ENCODE measurements at regions not wholly inside any gene's neighbourhood (a gene's known extent, or its start where the extent isn't known, plus 50 kb on each side); places are given as distances from the start of the nearest gene placed in this dataset.

DNA sequence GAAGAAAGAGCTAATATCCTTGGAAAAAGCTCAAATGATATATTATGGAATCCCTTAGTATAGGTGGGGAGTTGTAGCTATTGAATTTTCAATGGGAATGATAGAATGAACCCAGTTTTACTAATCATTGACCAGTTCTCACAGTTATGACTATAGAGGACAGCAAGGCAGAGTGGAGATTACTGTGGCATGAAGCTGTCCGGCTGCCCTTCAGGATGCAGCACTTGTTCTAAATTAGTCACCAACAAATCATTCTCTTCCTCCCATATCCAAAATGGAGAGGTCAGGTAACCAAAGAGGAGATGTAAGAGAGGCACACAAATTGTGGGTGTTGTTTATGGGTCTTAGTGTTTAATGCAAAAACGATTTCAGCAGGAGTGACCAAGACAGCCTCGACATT lies 1490.0 kb upstream of the MIR17HG start:
- Histone ChIP-seq H3K27ac (ENCODE audit: low read depth in 1 of 2, low read length in 1 of 2) (no peak overlapping the region), H3K4me1 (ENCODE audit: control insufficient read depth in 2 of 2, insufficient read depth in 2 of 2, low read length in 2 of 2) (no peaks in the 10 kb centered on the region), H3K27me3 (ENCODE audit: control insufficient read depth in 2 of 2, insufficient read depth in 1 of 2, low read length in 1 of 2) (no peaks in the 10 kb centered on the region), H3K36me3 (ENCODE audit: control insufficient read depth in 2 of 2, insufficient read depth in 2 of 2, low read length in 1 of 2) (no peaks in the 10 kb centered on the region), H3K9me3 (ENCODE audit: control insufficient read depth in 2 of 2, insufficient read depth in 1 of 2, low read length in 1 of 2) (no peaks in the 10 kb centered on the region), H3K4me3 (ENCODE audit: low read length in 2 of 2) (no peak overlapping the region)
- DNase-seq (ENCODE audit: low read depth in 6 of 9, low spot score in 9 of 9): no peak
- 93% methylated on average over 3 of the region's 3 CpGs for WGBS

GRCh38 chr13:89862011-89862690 lies 1485.3 kb upstream of the MIR17HG start:
- H3K4me3 ChIP-seq (ENCODE audit: low read length in 2 of 2): no peak overlapping the region
- no peak for DNase-seq (ENCODE audit: low read depth in 6 of 9, low spot score in 9 of 9)
- H3K27me3 ChIP-seq (ENCODE audit: control insufficient read depth in 2 of 2, insufficient read depth in 1 of 2, low read length in 1 of 2): no peaks in the 10 kb centered on the region
- H3K36me3 ChIP-seq (ENCODE audit: control insufficient read depth in 2 of 2, insufficient read depth in 2 of 2, low read length in 1 of 2): no peaks in the 10 kb centered on the region
- H3K9me3 ChIP-seq (ENCODE audit: control insufficient read depth in 2 of 2, insufficient read depth in 1 of 2, low read length in 1 of 2): no peaks in the 10 kb centered on the region
- H3K4me1 ChIP-seq (ENCODE audit: control insufficient read depth in 2 of 2, insufficient read depth in 2 of 2, low read length in 2 of 2): no peaks in the 10 kb centered on the region
- H3K27ac ChIP-seq (ENCODE audit: low read depth in 1 of 2, low read length in 1 of 2): no peak overlapping the region
- 95% methylated on average over 13 of the region's 13 CpGs for WGBS

DNA sequence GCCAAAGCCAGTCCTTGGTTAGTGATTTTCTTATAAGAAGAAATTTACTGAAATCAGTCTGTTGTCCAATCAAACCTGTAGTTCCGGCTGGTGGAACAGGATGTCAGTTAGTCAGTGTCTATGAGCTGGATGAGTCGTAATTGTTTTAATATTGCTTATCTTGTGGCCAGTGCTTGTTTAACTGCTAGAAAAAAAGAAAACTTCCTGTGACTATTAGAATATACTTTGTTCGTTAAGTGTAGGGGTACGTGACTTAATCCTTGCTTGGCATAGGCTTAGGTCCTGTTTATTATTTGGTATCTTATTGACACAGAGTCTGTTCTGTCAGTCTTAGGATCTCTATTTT lies 1484.8 kb upstream of the MIR17HG start:
- H3K4me3 ChIP-seq (ENCODE audit: low read length in 2 of 2): no peak overlapping the region
- H3K9me3 ChIP-seq (ENCODE audit: control insufficient read depth in 2 of 2, insufficient read depth in 1 of 2, low read length in 1 of 2): no peaks in the 10 kb centered on the region
- DNase-seq (ENCODE audit: low read depth in 6 of 9, low spot score in 9 of 9): no peak
- H3K27ac ChIP-seq (ENCODE audit: low read depth in 1 of 2, low read length in 1 of 2): no peak overlapping the region
- no peaks in the 10 kb centered on the region for H3K36me3 ChIP-seq (ENCODE audit: control insufficient read depth in 2 of 2, insufficient read depth in 2 of 2, low read length in 1 of 2)
- 97% methylated on average over 4 of the region's 4 CpGs for WGBS
- no peaks in the 10 kb centered on the region for H3K4me1 ChIP-seq (ENCODE audit: control insufficient read depth in 2 of 2, insufficient read depth in 2 of 2, low read length in 2 of 2)
- H3K27me3 ChIP-seq (ENCODE audit: control insufficient read depth in 2 of 2, insufficient read depth in 1 of 2, low read length in 1 of 2): no peaks in the 10 kb centered on the region

DNA sequence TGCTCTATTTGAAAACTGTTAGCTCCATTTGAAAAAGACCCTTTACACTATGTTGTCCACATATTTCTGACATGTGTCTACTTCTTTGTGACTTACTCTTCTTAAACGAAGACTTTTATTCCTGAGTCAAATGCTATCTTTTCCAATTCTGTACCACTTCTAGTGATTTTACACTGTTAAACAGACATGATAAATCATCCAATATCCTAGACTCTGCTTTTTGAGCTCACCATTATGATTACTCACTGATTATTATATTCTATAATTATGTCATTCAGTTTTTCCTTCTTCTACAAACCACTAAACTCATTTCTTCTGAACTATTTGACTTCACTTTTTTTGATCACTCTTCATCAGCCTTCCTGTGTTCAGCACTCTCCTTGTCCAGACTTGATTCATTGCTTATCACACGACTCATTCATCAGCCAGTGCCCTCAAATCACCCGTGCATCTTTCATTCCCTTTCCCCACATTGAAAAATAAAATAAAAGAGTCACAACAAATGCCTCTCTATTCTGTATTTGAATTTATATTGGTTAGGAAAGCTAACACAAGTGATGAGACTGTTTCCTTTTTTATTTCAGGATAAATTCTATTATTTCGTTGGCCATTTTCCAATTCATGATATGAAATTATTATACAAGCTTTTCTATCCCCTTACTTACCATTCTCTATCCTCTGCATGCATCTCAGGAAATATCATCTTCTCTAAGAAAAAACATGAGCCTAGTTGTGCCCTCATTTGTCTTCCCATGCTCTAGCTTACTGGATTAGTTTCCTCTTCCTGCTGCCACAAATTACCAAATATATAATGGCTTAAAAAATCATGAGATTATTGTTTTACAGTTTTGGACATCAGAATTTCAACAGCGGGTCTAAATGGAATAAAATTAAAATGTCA lies 1482.1 kb upstream of the MIR17HG start:
- H3K27ac ChIP-seq (ENCODE audit: low read depth in 1 of 2, low read length in 1 of 2): no peak overlapping the region
- no peak overlapping the region for H3K4me3 ChIP-seq (ENCODE audit: low read length in 2 of 2)
- WGBS: 71% methylated on average over 5 of the region's 5 CpGs

GRCh38 chr13:89869312-89869711 lies 1478.2 kb upstream of the MIR17HG start:
- WGBS: 93% methylated on average over 1 of the region's 1 CpG
- no peak overlapping the region for H3K4me3 ChIP-seq (ENCODE audit: low read length in 2 of 2)
- no peak for DNase-seq (ENCODE audit: low read depth in 6 of 9, low spot score in 9 of 9)

More for the DNA sequence above, 1482.1 kb upstream of the MIR17HG start:
- H3K27me3 ChIP-seq (ENCODE audit: control insufficient read depth in 2 of 2, insufficient read depth in 1 of 2, low read length in 1 of 2): no peaks in the 10 kb centered on the region
- H3K36me3 ChIP-seq (ENCODE audit: control insufficient read depth in 2 of 2, insufficient read depth in 2 of 2, low read length in 1 of 2): no peaks in the 10 kb centered on the region
- H3K9me3 ChIP-seq (ENCODE audit: control insufficient read depth in 2 of 2, insufficient read depth in 1 of 2, low read length in 1 of 2): no peaks in the 10 kb centered on the region
- no peak for DNase-seq (ENCODE audit: low read depth in 6 of 9, low spot score in 9 of 9)
- no peaks in the 10 kb centered on the region for H3K4me1 ChIP-seq (ENCODE audit: control insufficient read depth in 2 of 2, insufficient read depth in 2 of 2, low read length in 2 of 2)

DNA sequence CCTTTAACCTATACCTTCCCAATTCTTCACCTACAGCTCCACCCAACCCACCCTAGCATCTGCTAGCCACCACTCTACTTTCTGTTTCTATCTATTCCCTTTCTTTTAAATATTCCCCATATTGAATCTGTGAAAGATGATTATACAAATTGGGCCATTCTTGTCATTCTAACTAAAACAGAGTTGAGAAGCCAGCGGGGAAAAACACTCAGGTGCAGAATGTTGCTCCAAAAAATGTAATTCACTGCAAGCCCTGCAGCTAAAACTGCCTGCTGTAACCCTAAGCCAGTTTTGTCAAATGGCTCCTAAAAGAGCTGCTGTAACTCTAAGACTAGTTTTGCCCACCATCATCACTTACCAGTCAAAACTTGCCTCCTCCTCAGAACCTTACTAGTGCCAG lies 1468.6 kb upstream of the MIR17HG start:
- Histone ChIP-seq H3K27me3 (ENCODE audit: control insufficient read depth in 2 of 2, insufficient read depth in 1 of 2, low read length in 1 of 2) (no peaks in the 10 kb centered on the region), H3K27ac (ENCODE audit: low read depth in 1 of 2, low read length in 1 of 2) (no peak overlapping the region), H3K4me1 (ENCODE audit: control insufficient read depth in 2 of 2, insufficient read depth in 2 of 2, low read length in 2 of 2) (no peaks in the 10 kb centered on the region), H3K9me3 (ENCODE audit: control insufficient read depth in 2 of 2, insufficient read depth in 1 of 2, low read length in 1 of 2) (peaks cover 0 to 5% of the 10 kb centered on the region in 2 donors), H3K36me3 (ENCODE audit: control insufficient read depth in 2 of 2, insufficient read depth in 2 of 2, low read length in 1 of 2) (no peaks in the 10 kb centered on the region), H3K4me3 (ENCODE audit: low read length in 2 of 2) (no peak overlapping the region)
- no peak for DNase-seq (ENCODE audit: low read depth in 6 of 9, low spot score in 9 of 9)
- WGBS: 0% methylated on average over 1 of the region's 1 CpG

More at GRCh38 chr13:89869312-89869711, 1478.2 kb upstream of the MIR17HG start:
- H3K27ac ChIP-seq (ENCODE audit: low read depth in 1 of 2, low read length in 1 of 2): no peak overlapping the region
- no peaks in the 10 kb centered on the region for H3K36me3 ChIP-seq (ENCODE audit: control insufficient read depth in 2 of 2, insufficient read depth in 2 of 2, low read length in 1 of 2)
- no peaks in the 10 kb centered on the region for H3K4me1 ChIP-seq (ENCODE audit: control insufficient read depth in 2 of 2, insufficient read depth in 2 of 2, low read length in 2 of 2)
- H3K27me3 ChIP-seq (ENCODE audit: control insufficient read depth in 2 of 2, insufficient read depth in 1 of 2, low read length in 1 of 2): no peaks in the 10 kb centered on the region
- no peaks in the 10 kb centered on the region for H3K9me3 ChIP-seq (ENCODE audit: control insufficient read depth in 2 of 2, insufficient read depth in 1 of 2, low read length in 1 of 2)

GRCh38 chr13:89880201-89880600 lies 1467.3 kb upstream of the MIR17HG start:
- H3K27ac ChIP-seq (ENCODE audit: low read depth in 1 of 2, low read length in 1 of 2): no peak overlapping the region
- DNase-seq (ENCODE audit: low read depth in 6 of 9, low spot score in 9 of 9): no peak

GRCh38 chr13:89883893-89884448 lies 1463.5 kb upstream of the MIR17HG start:
- Histone ChIP-seq H3K4me3 (ENCODE audit: low read length in 2 of 2) (no peak overlapping the region), H3K36me3 (ENCODE audit: control insufficient read depth in 2 of 2, insufficient read depth in 2 of 2, low read length in 1 of 2) (no peaks in the 10 kb centered on the region), H3K27me3 (ENCODE audit: control insufficient read depth in 2 of 2, insufficient read depth in 1 of 2, low read length in 1 of 2) (no peaks in the 10 kb centered on the region), H3K4me1 (ENCODE audit: control insufficient read depth in 2 of 2, insufficient read depth in 2 of 2, low read length in 2 of 2) (no peaks in the 10 kb centered on the region), H3K9me3 (ENCODE audit: control insufficient read depth in 2 of 2, insufficient read depth in 1 of 2, low read length in 1 of 2) (peaks cover 0 to 5% of the 10 kb centered on the region in 2 donors), H3K27ac (ENCODE audit: low read depth in 1 of 2, low read length in 1 of 2) (no peak overlapping the region)
- DNase-seq (ENCODE audit: low read depth in 6 of 9, low spot score in 9 of 9): no peak
- WGBS: 92% methylated on average over 41 of the region's 41 CpGs

More at GRCh38 chr13:89880201-89880600, 1467.3 kb upstream of the MIR17HG start:
- H3K4me3 ChIP-seq (ENCODE audit: low read length in 2 of 2): no peak overlapping the region
- H3K9me3 ChIP-seq (ENCODE audit: control insufficient read depth in 2 of 2, insufficient read depth in 1 of 2, low read length in 1 of 2): peaks cover 0 to 5% of the 10 kb centered on the region in 2 donors
- H3K27me3 ChIP-seq (ENCODE audit: control insufficient read depth in 2 of 2, insufficient read depth in 1 of 2, low read length in 1 of 2): no peaks in the 10 kb centered on the region
- H3K4me1 ChIP-seq (ENCODE audit: control insufficient read depth in 2 of 2, insufficient read depth in 2 of 2, low read length in 2 of 2): no peaks in the 10 kb centered on the region
- 96% methylated on average over 13 of the region's 13 CpGs for WGBS
- no peaks in the 10 kb centered on the region for H3K36me3 ChIP-seq (ENCODE audit: control insufficient read depth in 2 of 2, insufficient read depth in 2 of 2, low read length in 1 of 2)

- no peak for DNase-seq (ENCODE audit: low read depth in 6 of 9, low spot score in 9 of 9)
- no peak overlapping the region for H3K27ac ChIP-seq (ENCODE audit: low read depth in 1 of 2, low read length in 1 of 2)
- H3K4me3 ChIP-seq (ENCODE audit: low read length in 2 of 2): no peak overlapping the region
- no peaks in the 10 kb centered on the region for H3K36me3 ChIP-seq (ENCODE audit: control insufficient read depth in 2 of 2, insufficient read depth in 2 of 2, low read length in 1 of 2)
- H3K27me3 ChIP-seq (ENCODE audit: control insufficient read depth in 2 of 2, insufficient read depth in 1 of 2, low read length in 1 of 2): no peaks in the 10 kb centered on the region
- no peaks in the 10 kb centered on the region for H3K4me1 ChIP-seq (ENCODE audit: control insufficient read depth in 2 of 2, insufficient read depth in 2 of 2, low read length in 2 of 2)
- H3K9me3 ChIP-seq (ENCODE audit: control insufficient read depth in 2 of 2, insufficient read depth in 1 of 2, low read length in 1 of 2): peaks cover 0 to 4% of the 10 kb centered on the region in 2 donors
Measured at GRCh38 chr13:89890806-89891205, 1456.7 kb upstream of the MIR17HG start.

Measured in thymus (tissue), 11 donors.